Uterus (tissue), 2 donors: ENCODE measurements at regions not wholly inside any gene's neighbourhood (a gene's known extent, or its start where the extent isn't known, plus 50 kb on each side); places are given as distances from the start of the nearest gene placed in this dataset.

Experiments used
- POLR2A ChIP-seq, 2 donors: fragments of 450-650 bp; IDR thresholded peaks; one replicate each; pipeline ENCODE4 v1.6.1; 2016; ENCODE audit warnings: antibody characterized with exemption in 2 of 2, mild to moderate bottlenecking in 1 of 2, moderate library complexity in 1 of 2
- TF ChIP-seq, protein P1 (sequence below), 4 experiments: fragments of 200-600 bp in 2 of 4; fragments of 450-650 bp in 2 of 4; sonication (generic) in 2 of 4; IDR thresholded peaks; one replicate each; pipeline ENCODE4 v1.5.1; 2016 to 2019; ENCODE audit warnings: antibody characterized with exemption in 4 of 4, mild to moderate bottlenecking in 2 of 4, moderate library complexity in 1 of 4

DNA sequence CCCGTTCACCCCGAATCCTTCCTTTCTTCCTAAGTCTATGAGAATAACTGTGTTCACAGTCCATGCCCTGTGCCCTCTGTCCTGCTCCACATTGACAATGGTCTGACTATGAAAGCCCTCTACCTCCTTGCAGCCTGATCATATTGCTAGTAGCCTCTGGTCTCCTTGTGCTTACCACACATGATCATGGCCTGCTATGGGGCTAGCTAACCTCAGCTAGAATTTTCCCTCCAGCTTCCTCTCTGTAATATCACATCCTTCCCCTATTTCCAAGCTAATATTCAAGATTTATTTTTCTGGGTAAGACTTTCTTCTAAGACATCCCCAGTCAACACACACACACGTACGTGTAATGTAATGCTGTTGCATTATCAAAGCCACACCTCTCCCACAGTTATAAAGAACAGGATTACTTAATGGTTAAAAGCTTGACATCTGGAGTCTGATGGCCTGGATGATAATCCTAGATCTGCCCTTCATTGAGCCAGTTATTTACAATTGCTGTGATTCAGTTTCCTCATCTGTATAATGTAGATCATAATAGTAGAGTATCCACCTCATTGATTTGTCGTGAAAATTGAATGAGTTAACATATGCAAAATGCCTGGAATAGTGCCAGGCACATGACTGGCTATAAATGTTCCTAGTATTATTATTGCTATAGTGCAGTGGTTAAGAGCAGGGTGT is 214.4 kb upstream of the BLID start:
- no peak for TF ChIP-seq POLR2A (IDR thresholded peaks at IDR 0.05)
- TF ChIP-seq, protein P1, sequence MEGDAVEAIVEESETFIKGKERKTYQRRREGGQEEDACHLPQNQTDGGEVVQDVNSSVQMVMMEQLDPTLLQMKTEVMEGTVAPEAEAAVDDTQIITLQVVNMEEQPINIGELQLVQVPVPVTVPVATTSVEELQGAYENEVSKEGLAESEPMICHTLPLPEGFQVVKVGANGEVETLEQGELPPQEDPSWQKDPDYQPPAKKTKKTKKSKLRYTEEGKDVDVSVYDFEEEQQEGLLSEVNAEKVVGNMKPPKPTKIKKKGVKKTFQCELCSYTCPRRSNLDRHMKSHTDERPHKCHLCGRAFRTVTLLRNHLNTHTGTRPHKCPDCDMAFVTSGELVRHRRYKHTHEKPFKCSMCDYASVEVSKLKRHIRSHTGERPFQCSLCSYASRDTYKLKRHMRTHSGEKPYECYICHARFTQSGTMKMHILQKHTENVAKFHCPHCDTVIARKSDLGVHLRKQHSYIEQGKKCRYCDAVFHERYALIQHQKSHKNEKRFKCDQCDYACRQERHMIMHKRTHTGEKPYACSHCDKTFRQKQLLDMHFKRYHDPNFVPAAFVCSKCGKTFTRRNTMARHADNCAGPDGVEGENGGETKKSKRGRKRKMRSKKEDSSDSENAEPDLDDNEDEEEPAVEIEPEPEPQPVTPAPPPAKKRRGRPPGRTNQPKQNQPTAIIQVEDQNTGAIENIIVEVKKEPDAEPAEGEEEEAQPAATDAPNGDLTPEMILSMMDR (IDR thresholded peaks at IDR 0.05): no peak
